HepG2 (cell line): ENCODE measurements at regions not wholly inside any gene's neighbourhood (a gene's known extent, or its start where the extent isn't known, plus 50 kb on each side); places are given as distances from the start of the nearest gene placed in this dataset.

Experiments used
- ATAC-seq: fragments of 200-7000 bp; cut with Tn5 transposase; 3 replicates; pipeline ENCODE4 v1.9.1; 2020; ENCODE audit warnings: mild to moderate bottlenecking, moderate library complexity
- BruUV-seq: library from RNA; stranded (reverse); fragments of 400-500 nt; replicated peaks from 2 replicates; lab custom pipeline; 2021; lab: Mats Ljungman, UMichigan
- CTCF ChIA-PET: fragments of 300-600 bp; formaldehyde crosslinking; extraction: SDS; loops from one replicate; lab custom pipeline; 2021; ENCODE audit warnings: low total read pairs, inconsistent platforms, low intra/inter-chr PET ratio; lab: Yijun Ruan, JAX
- POLR2A ChIA-PET: fragments of 350-600 bp; sonication (Branson Sonifier 250); formaldehyde crosslinking; loops from one replicate; lab custom pipeline; 2020; ENCODE audit warnings: antibody characterized with exemption, inconsistent platforms; lab: Yijun Ruan, JAX
- DNase-seq: peaks from one replicate; pipeline ENCODE4 v3.0.0-alpha.2; 2015; ENCODE audit warnings: low spot score
- FAIRE-seq: peaks from 3 replicates; lab custom pipeline; 2011; peaks lifted over from hg19 to GRCh38; lab: Jason Lieb, UNC
- H2AFZ ChIP-seq: one replicate; pipeline ENCODE4 v1.6.1; 2011; ENCODE audit warnings: low read length, inconsistent platforms
- H3K27ac ChIP-seq: fragments of 300-600 bp; 3 replicates; pipeline ENCODE4 v1.8.0; 2011; ENCODE audit warnings: mixed run types, mild to moderate bottlenecking, mixed read lengths, low read length, inconsistent platforms; ENCODE audit not compliant: insufficient read depth; ENCODE audit errors: extremely low read length
- H3K27me3 ChIP-seq, 2 experiments: fragments of 200-600 bp in 1 of 2; 2 replicates in 1 of 2; 3 replicates in 1 of 2; pipeline versions ENCODE4 v1.6.0 to v1.8.0; 2011; ENCODE audit warnings: low read length in 2 of 2, mild to moderate bottlenecking in 2 of 2, moderate library complexity in 2 of 2, inconsistent platforms in 1 of 2; ENCODE audit not compliant: insufficient read depth in 2 of 2, control insufficient read depth in 1 of 2
- H3K36me3 ChIP-seq, 2 experiments: fragments of 200-600 bp in 1 of 2; replicated peaks in 1 of 2; 2 replicates in 1 of 2; 3 replicates in 1 of 2; pipeline versions ENCODE4 v1.5.1 to v1.8.0; 2011; ENCODE audit warnings: low read length in 2 of 2, inconsistent platforms in 1 of 2; ENCODE audit not compliant: insufficient read depth in 2 of 2, control insufficient read depth in 1 of 2
- H3K4me1 ChIP-seq: 2 replicates; pipeline ENCODE4 v1.5.1; 2012; ENCODE audit warnings: low read length, inconsistent platforms; ENCODE audit not compliant: insufficient read depth
- H3K4me2 ChIP-seq: 2 replicates; pipeline ENCODE4 v1.6.0; 2011; ENCODE audit warnings: low read depth, low read length, inconsistent platforms
- H3K4me3 ChIP-seq, 3 experiments: fragments of 200-600 bp in 1 of 3; sonication (generic), shearing (Covaris generic) in 1 of 3; replicated peaks in 1 of 3; 2 replicates each; pipeline ENCODE4 v1.5.1; 2011 to 2016; ENCODE audit warnings: low read length in 3 of 3, inconsistent platforms in 2 of 3, low read depth in 2 of 3, mild to moderate bottlenecking in 2 of 3, control low read depth in 1 of 3, mixed read lengths in 1 of 3; ENCODE audit not compliant: insufficient read depth in 1 of 3
- H3K79me2 ChIP-seq: one replicate; pipeline ENCODE4 v1.6.1; 2011; ENCODE audit warnings: low read length, inconsistent platforms; ENCODE audit not compliant: insufficient read depth
- H3K9ac ChIP-seq: 2 replicates; pipeline ENCODE4 v1.6.0; 2011; ENCODE audit warnings: mild to moderate bottlenecking, low read depth, low read length, inconsistent platforms; ENCODE audit not compliant: insufficient read depth
- H3K9me3 ChIP-seq: 2 replicates; pipeline ENCODE4 v1.5.1; 2012; ENCODE audit warnings: mild to moderate bottlenecking, low read length
- H4K20me1 ChIP-seq: 2 replicates; pipeline ENCODE4 v1.6.0; 2011; ENCODE audit warnings: inconsistent platforms, mild to moderate bottlenecking, low read length, moderate library complexity; ENCODE audit not compliant: insufficient read depth
- ATF7 ChIP-seq, 2 experiments: fragments of 450-650 bp in 1 of 2; sonication (generic) in 1 of 2; formaldehyde crosslinking in 1 of 2; IDR thresholded peaks; 2 replicates each; pipeline versions ENCODE4 v1.4.0 to v1.6.1; 2016 to 2020; ENCODE audit warnings: antibody characterized with exemption in 1 of 2, mild to moderate bottlenecking in 1 of 2, missing genetic modification reagents in 1 of 2
- PAX8 ChIP-seq: sonication (generic); formaldehyde crosslinking; IDR thresholded peaks from 2 replicates; pipeline ENCODE4 v1.8.0; 2022; ENCODE audit warnings: mild to moderate bottlenecking, missing genetic modification reagents, borderline replicate concordance
- TGIF2 ChIP-seq: IDR thresholded peaks from 2 replicates; pipeline ENCODE4 v1.6.1; 2016; ENCODE audit warnings: control low read depth, missing compliant biosample characterization
- ZNF10 ChIP-seq: sonication (generic); formaldehyde crosslinking; IDR thresholded peaks from 2 replicates; pipeline ENCODE4 v1.4.0; 2020; ENCODE audit warnings: mild to moderate bottlenecking, low read depth, missing genetic modification reagents, borderline replicate concordance
- ZNF629 ChIP-seq: sonication (generic); formaldehyde crosslinking; conservative IDR thresholded peaks from 2 replicates; pipeline ENCODE4 v1.5.0; 2020; ENCODE audit warnings: missing genetic modification reagents
- ZNF780A ChIP-seq: sonication (generic); formaldehyde crosslinking; IDR thresholded peaks from 2 replicates; pipeline ENCODE4 v1.8.0; 2022; ENCODE audit warnings: mild to moderate bottlenecking, missing genetic modification reagents, moderate library complexity
- WGBS: methylation state at CpG from one replicate; pipeline ENCODE4 v1.1.6; 2017; ENCODE audit warnings: low lambda C conversion rate; 5-methylcytosine and 5-hydroxymethylcytosine counted together
- in situ Hi-C: cut with HindIII; loops from 2 replicates; pipeline ENCODE4 v1.10.0; 2017; ENCODE audit warnings: low pct_unique_long_range_greater_than_20kb; ENCODE audit not compliant: extremely low pct_ligation_motif_present
- intact Hi-C: fragments of 100-400 bp; cut with micrococcal nuclease; formaldehyde crosslinking; loops from one replicate; pipeline ENCODE4 v1.10.0; 2022; ENCODE audit not compliant: unreplicated experiment
- TF ChIP-seq, protein P1 (sequence below): sonication (generic); formaldehyde crosslinking; IDR thresholded peaks from 2 replicates; pipeline ENCODE4 v1.4.0; 2020; ENCODE audit warnings: missing genetic modification reagents
- TF ChIP-seq, protein P2 (sequence below): fragments of 450-650 bp; IDR thresholded peaks from 2 replicates; pipeline ENCODE4 v1.6.1; 2016

GRCh38 chr2:167855211-167855610 lies 392.2 kb downstream of the STK39 start:
- Histone ChIP-seq H3K4me3 (no peak overlapping the region), H3K4me2 (no peak overlapping the region), H2AFZ (no peak overlapping the region), H3K9ac (no peak overlapping the region), H3K27ac (no peak overlapping the region), H3K4me1 (no peaks in the 10 kb centered on the region), H3K79me2 (no peaks in the 10 kb centered on the region), H3K27me3 (no peaks in the 10 kb centered on the region), H4K20me1 (no peaks in the 10 kb centered on the region), H3K9me3 (no peaks in the 10 kb centered on the region), H3K36me3 (no peaks in the 10 kb centered on the region)
- intact Hi-C loops (no loop called here), in situ Hi-C loops (no loop called here)
- WGBS, result 55% methylated on average over 2 of the region's 2 CpGs
- POLR2A ChIA-PET, result no interaction called here
- FAIRE-seq, result no peak
- BruUV-seq, result no TSS peak
- CTCF ChIA-PET, result no interaction called here
- no peak for DNase-seq
- TF ChIP-seq, protein P1, sequence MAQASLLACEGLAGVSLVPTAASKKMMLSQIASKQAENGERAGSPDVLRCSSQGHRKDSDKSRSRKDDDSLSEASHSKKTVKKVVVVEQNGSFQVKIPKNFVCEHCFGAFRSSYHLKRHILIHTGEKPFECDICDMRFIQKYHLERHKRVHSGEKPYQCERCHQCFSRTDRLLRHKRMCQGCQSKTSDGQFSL (CRISPR knock-in tag), result no peak
- TF ChIP-seq ZNF10 (CRISPR knock-in tag) (no peak), ZNF629 (CRISPR knock-in tag) (0 out of 2 replicates have a peak, but pooled peaks have one; percentile 29)
- no peak for ATAC-seq

- 4% methylated on average over 1 of the region's 1 CpG for WGBS
- no TSS peak for BruUV-seq
- H4K20me1 ChIP-seq, result no peaks in the 10 kb centered on the region
- H3K4me1 ChIP-seq, result no peaks in the 10 kb centered on the region
- ChIA-PET CTCF (no interaction called here), POLR2A (no interaction called here)
- H3K4me3 ChIP-seq, result no peak overlapping the region
- no peaks in the 10 kb centered on the region for H3K79me2 ChIP-seq
- no peak for FAIRE-seq
- DNase-seq, result no peak
- no peak overlapping the region for H2AFZ ChIP-seq
- no peaks in the 10 kb centered on the region for H3K36me3 ChIP-seq
- H3K9me3 ChIP-seq, result no peaks in the 10 kb centered on the region
- intact Hi-C loops (no loop called here), in situ Hi-C loops (no loop called here)
- no peaks in the 10 kb centered on the region for H3K27me3 ChIP-seq
- ATAC-seq, result no peak
- no peak overlapping the region for H3K27ac ChIP-seq
- no peak overlapping the region for H3K9ac ChIP-seq
- no peak for TF ChIP-seq ATF7 (IDR thresholded peaks at IDR 0.05)
- no peak for TF ChIP-seq ATF7 (CRISPR knock-in tag; IDR thresholded peaks at IDR 0.05)
- no peak for TF ChIP-seq TGIF2 (CRISPR knock-in tag)
- TF ChIP-seq, protein P2, sequence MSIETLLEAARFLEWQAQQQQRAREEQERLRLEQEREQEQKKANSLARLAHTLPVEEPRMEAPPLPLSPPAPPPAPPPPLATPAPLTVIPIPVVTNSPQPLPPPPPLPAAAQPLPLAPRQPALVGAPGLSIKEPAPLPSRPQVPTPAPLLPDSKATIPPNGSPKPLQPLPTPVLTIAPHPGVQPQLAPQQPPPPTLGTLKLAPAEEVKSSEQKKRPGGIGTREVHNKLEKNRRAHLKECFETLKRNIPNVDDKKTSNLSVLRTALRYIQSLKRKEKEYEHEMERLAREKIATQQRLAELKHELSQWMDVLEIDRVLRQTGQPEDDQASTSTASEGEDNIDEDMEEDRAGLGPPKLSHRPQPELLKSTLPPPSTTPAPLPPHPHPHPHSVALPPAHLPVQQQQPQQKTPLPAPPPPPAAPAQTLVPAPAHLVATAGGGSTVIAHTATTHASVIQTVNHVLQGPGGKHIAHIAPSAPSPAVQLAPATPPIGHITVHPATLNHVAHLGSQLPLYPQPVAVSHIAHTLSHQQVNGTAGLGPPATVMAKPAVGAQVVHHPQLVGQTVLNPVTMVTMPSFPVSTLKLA, result peak; percentile 83
- TF ChIP-seq ZNF780A (CRISPR knock-in tag), result no peak
- no peak for TF ChIP-seq PAX8 (CRISPR knock-in tag)
- H3K4me2 ChIP-seq, result no peak overlapping the region
Measured at GRCh38 chr2:167853717-167854116, 393.7 kb downstream of the STK39 start.
